Hepatocyte (in vitro differentiated cells): ENCODE measurements at regions not wholly inside any gene's neighbourhood (a gene's known extent, or its start where the extent isn't known, plus 50 kb on each side); places are given as distances from the start of the nearest gene placed in this dataset.

Experiments
- DNase-seq: peaks from one replicate; pipeline ENCODE4 v3.0.0-alpha.2; 2016; ENCODE audit warnings: low spot score
- H2AFZ ChIP-seq: fragments of 200-600 bp; sonication (generic); 2 replicates; pipeline ENCODE4 v1.6.0; 2016; ENCODE audit warnings: antibody characterized with exemption, mild to moderate bottlenecking
- H3K27ac ChIP-seq: fragments of 200-600 bp; sonication (generic); 2 replicates; pipeline ENCODE4 v1.5.1; 2016; ENCODE audit warnings: mild to moderate bottlenecking
- H3K27me3 ChIP-seq: fragments of 200-600 bp; sonication (generic); 2 replicates; pipeline ENCODE4 v1.6.1; 2016
- H3K36me3 ChIP-seq: fragments of 200-600 bp; sonication (generic); replicated peaks from 2 replicates; pipeline ENCODE4 v1.5.1; 2016; ENCODE audit warnings: low read depth; ENCODE audit not compliant: insufficient read depth
- H3K4me1 ChIP-seq: fragments of 200-600 bp; sonication (generic); 2 replicates; pipeline ENCODE4 v1.5.1; 2016; ENCODE audit warnings: mild to moderate bottlenecking, moderate library complexity; ENCODE audit not compliant: insufficient read depth
- H3K4me2 ChIP-seq: fragments of 200-600 bp; sonication (generic); 2 replicates; pipeline ENCODE4 v1.6.0; 2016
- H3K4me3 ChIP-seq: fragments of 200-600 bp; sonication (generic); 2 replicates; pipeline ENCODE4 v1.5.1; 2016; ENCODE audit warnings: mild to moderate bottlenecking
- H3K79me2 ChIP-seq: fragments of 200-600 bp; sonication (generic); 2 replicates; pipeline ENCODE4 v1.6.0; 2017; ENCODE audit warnings: mild to moderate bottlenecking
- H3K9me2 ChIP-seq: fragments of 200-600 bp; sonication (generic); replicated peaks from 2 replicates; pipeline ENCODE4 v1.6.0; 2017; ENCODE audit warnings: mild to moderate bottlenecking; ENCODE audit not compliant: insufficient read depth
- H3K9me3 ChIP-seq: fragments of 200-600 bp; sonication (generic); 2 replicates; pipeline ENCODE4 v1.5.1; 2016; ENCODE audit warnings: low read depth, mild to moderate bottlenecking
- H4K20me1 ChIP-seq: fragments of 200-600 bp; sonication (generic); 2 replicates; pipeline ENCODE4 v1.6.0; 2016; ENCODE audit warnings: mild to moderate bottlenecking; ENCODE audit not compliant: insufficient read depth, poor library complexity, severe bottlenecking
- EZH2 ChIP-seq: fragments of 200-600 bp; sonication (generic); IDR thresholded peaks from 2 replicates; pipeline ENCODE4 v1.6.1; 2016; ENCODE audit warnings: antibody characterized with exemption, mild to moderate bottlenecking, borderline replicate concordance
- EZH2phosphoT487 ChIP-seq: fragments of 200-600 bp; sonication (generic); IDR thresholded peaks from one replicate; pipeline ENCODE4 v1.6.1; 2018; ENCODE audit warnings: antibody characterized with exemption, mild to moderate bottlenecking, low read depth, moderate library complexity; ENCODE audit not compliant: unreplicated experiment, severe bottlenecking
- WGBS: methylation state at CpG from one replicate; pipeline ENCODE4 v1.1.6; 2016; ENCODE audit warnings: low lambda C conversion rate; ENCODE audit errors: missing lambda C conversion rate; 5-methylcytosine and 5-hydroxymethylcytosine counted together
- TF ChIP-seq, protein P1 (sequence below): fragments of 200-600 bp; sonication (generic); IDR thresholded peaks from 2 replicates; pipeline ENCODE4 v1.5.1; 2016; ENCODE audit warnings: antibody characterized with exemption, mild to moderate bottlenecking; ENCODE audit not compliant: poor library complexity

DNA sequence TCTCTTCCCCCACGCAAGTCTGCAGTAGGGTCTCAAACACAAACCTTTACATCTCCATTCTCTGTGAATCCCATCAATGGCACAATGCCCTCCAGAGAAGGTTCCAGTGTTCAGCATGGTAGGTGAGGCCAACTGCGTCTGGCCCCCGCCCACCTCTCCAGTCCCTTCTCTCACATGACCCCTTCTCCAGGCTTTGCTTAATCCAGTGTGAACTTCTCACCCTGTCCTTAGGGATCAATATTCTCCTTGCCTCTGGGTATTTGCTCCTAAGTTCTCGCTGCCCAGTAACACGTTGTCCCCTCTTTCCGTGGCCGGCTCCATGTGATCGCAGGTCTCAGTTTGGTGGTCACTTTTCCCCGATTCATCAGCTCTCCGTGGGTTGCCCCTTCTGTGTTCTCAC is 225.1 kb upstream of the PMEPA1 start:
- peaks cover 6% of the 10 kb centered on the region for H3K4me1 ChIP-seq
- no peaks in the 10 kb centered on the region for H3K27me3 ChIP-seq
- no peak overlapping the region for H3K4me3 ChIP-seq
- no peaks in the 10 kb centered on the region for H3K36me3 ChIP-seq
- no peaks in the 10 kb centered on the region for H4K20me1 ChIP-seq
- TF ChIP-seq EZH2 (no peak), EZH2phosphoT487 (no peak)
- TF ChIP-seq, protein P1, sequence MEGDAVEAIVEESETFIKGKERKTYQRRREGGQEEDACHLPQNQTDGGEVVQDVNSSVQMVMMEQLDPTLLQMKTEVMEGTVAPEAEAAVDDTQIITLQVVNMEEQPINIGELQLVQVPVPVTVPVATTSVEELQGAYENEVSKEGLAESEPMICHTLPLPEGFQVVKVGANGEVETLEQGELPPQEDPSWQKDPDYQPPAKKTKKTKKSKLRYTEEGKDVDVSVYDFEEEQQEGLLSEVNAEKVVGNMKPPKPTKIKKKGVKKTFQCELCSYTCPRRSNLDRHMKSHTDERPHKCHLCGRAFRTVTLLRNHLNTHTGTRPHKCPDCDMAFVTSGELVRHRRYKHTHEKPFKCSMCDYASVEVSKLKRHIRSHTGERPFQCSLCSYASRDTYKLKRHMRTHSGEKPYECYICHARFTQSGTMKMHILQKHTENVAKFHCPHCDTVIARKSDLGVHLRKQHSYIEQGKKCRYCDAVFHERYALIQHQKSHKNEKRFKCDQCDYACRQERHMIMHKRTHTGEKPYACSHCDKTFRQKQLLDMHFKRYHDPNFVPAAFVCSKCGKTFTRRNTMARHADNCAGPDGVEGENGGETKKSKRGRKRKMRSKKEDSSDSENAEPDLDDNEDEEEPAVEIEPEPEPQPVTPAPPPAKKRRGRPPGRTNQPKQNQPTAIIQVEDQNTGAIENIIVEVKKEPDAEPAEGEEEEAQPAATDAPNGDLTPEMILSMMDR, result no peak
- H2AFZ ChIP-seq, result no peak overlapping the region
- H3K79me2 ChIP-seq, result no peaks in the 10 kb centered on the region
- no peak for DNase-seq
- H3K9me3 ChIP-seq, result no peaks in the 10 kb centered on the region
- H3K27ac ChIP-seq, result no peak overlapping the region
- H3K9me2 ChIP-seq, result no peaks in the 10 kb centered on the region
- 83% methylated on average over 10 of the region's 10 CpGs for WGBS
- no peak overlapping the region for H3K4me2 ChIP-seq

DNA sequence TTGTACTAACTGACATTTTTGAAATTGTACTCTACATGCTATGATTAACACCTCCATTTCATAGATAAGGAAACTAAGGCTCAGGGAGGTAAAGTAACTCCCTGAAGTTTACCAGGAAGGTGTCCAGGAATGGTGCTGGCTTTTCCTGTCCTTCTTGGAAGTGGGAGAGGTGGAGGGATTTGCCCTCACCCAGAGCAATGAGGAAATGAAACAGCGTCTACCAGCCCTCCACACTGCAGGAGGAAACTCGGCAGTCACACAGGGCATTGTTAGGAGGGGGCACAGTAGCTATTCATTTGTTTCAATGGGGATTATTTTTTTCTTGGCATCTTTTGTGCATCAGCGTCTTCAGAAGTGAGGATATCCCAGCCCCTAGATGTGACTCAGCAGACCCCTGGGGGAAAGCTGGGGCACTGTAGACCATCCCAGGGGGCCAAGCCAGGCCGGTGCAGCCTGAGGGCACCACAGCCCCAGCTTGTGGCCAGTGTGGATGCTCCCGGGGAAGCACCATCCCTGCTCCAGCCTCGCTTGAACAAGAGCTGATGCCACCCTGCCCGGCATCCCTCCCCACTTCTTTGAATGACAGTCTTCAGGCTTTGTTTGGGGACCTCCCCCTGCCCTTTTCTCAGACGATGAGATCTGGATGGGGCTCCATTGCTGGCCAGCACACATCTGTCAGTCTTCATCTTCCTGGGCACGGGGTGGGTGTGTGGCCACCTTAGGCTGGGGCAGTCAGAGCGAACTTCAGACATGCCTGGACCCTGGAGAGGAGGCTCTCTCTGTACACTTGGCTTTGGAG is 224.4 kb upstream of the PMEPA1 start:
- H3K4me3 ChIP-seq, result no peak overlapping the region
- no peaks in the 10 kb centered on the region for H3K27me3 ChIP-seq
- no peak overlapping the region for H3K27ac ChIP-seq
- H3K9me3 ChIP-seq, result no peaks in the 10 kb centered on the region
- no peak overlapping the region for H2AFZ ChIP-seq
- no peak for TF ChIP-seq EZH2phosphoT487
- no peak for TF ChIP-seq EZH2
- TF ChIP-seq, protein P1, result no peak
- no peaks in the 10 kb centered on the region for H3K79me2 ChIP-seq
- H4K20me1 ChIP-seq, result no peaks in the 10 kb centered on the region
- H3K36me3 ChIP-seq, result no peaks in the 10 kb centered on the region
- peaks cover 6% of the 10 kb centered on the region for H3K4me1 ChIP-seq
- DNase-seq, result no peak
- no peaks in the 10 kb centered on the region for H3K9me2 ChIP-seq
- WGBS, result 85% methylated on average over 10 of the region's 10 CpGs
- H3K4me2 ChIP-seq, result no peak overlapping the region

DNA sequence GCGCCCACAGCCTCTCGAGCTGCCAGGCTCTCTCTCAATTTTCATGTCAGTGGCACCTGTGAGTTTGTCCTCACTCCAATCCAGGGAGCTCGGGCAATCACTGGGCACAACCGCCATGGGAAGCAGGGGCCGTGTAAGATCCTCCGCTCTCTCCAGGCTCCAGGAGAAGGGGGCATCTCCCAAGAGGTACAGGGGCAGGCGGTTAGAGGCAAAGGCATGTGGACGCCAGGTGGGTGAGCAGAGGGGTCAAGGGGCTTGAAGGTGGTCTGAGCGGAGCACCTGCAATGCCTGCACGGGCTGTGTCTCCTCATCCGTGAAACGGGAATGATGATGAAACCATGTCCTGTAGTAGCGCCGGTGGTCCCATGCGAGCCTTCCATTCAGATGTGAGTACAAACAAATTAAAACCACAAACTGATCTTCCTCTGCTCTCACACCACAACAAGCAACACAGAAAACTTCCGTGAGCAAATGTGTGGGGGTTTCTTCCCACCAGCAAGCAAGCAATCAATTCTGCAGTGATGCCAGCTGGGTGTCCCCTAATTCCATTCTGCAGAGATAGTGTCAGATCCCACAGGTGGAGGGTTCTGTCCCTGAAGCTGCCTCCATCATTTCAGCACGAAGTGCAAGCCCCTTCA is 222.5 kb upstream of the PMEPA1 start:
- Histone ChIP-seq H3K27ac (no peak overlapping the region), H3K9me3 (no peaks in the 10 kb centered on the region), H3K9me2 (no peaks in the 10 kb centered on the region), H4K20me1 (no peaks in the 10 kb centered on the region), H3K4me1 (peaks cover 6% of the 10 kb centered on the region), H3K4me3 (no peak overlapping the region), H3K27me3 (no peaks in the 10 kb centered on the region), H3K79me2 (no peaks in the 10 kb centered on the region), H2AFZ (no peak overlapping the region), H3K36me3 (no peaks in the 10 kb centered on the region), H3K4me2 (no peak overlapping the region)
- DNase-seq, result no peak
- TF ChIP-seq EZH2phosphoT487 (no peak), EZH2 (no peak)
- TF ChIP-seq, protein P1, result no peak
- 91% methylated on average over 17 of the region's 17 CpGs for WGBS
